ENCODE measurements at regions not wholly inside any gene's neighbourhood (a gene's known extent, or its start where the extent isn't known, plus 50 kb on each side); places are given as distances from the start of the nearest gene placed in this dataset.

GRCh38 chr4:11821772-11822430 is 393.2 kb upstream of the HS3ST1 start:
- TF ChIP-seq CTCF (IDR thresholded peaks at IDR 0.05) (no peak), POLR2A (IDR thresholded peaks at IDR 0.05) (no peak)

Measured in heart left ventricle (tissue), 13 donors.